22Rv1 (cell line): ENCODE measurements at regions not wholly inside any gene's neighbourhood (a gene's known extent, or its start where the extent isn't known, plus 50 kb on each side); places are given as distances from the start of the nearest gene placed in this dataset.

ENCODE experiments used
- CTCF ChIP-seq: fragments of 450-650 bp; IDR thresholded peaks from 2 replicates; pipeline ENCODE4 v1.5.1; 2017; ENCODE audit warnings: mild to moderate bottlenecking
- ZFX ChIP-seq: fragments of 450-650 bp; IDR thresholded peaks from 2 replicates; pipeline ENCODE4 v1.6.1; 2017; ENCODE audit warnings: antibody characterized with exemption, borderline replicate concordance

- TF ChIP-seq CTCF = no peak
- TF ChIP-seq ZFX = no peak
These were observed 67.6 kb upstream of the NBPF3 start for GRCh38 chr1:21372383-21372782.
